Stimulated activated CD4-positive, alpha-beta T cell treated with anti-CD3 and anti-CD28 coated beads, Interleukin-12 subunit alpha, Interleukin-12 subunit beta, amount 100 ng/mL, for 48 hours (primary cell): ENCODE measurements at regions not wholly inside any gene's neighbourhood (a gene's known extent, or its start where the extent isn't known, plus 50 kb on each side); places are given as distances from the start of the nearest gene placed in this dataset.
"Not testable (repeated sequence)": the region's sequence is repeated elsewhere in the genome, so short reads cannot be mapped to it uniquely, and the experiment has no call there.

Experiments
- DNase-seq, 3 donors: peaks; one replicate each; pipeline ENCODE4 v3.0.0-alpha.2; 2020; ENCODE audit warnings: low read depth in 2 of 3, low spot score in 1 of 3

GRCh38 chr7:131688738-131689661 is 132.6 kb upstream of the PODXL start:
- DNase-seq = peak; percentile 33 to 60 (median 39)

- no peak for DNase-seq
These were observed 130.9 kb upstream of the PODXL start for GRCh38 chr7:131687296-131687695.

- no peak for DNase-seq
These were observed 130.4 kb upstream of the PODXL start for GRCh38 chr7:131686833-131687232.

GRCh38 chr7:131683536-131684125 is 127.2 kb upstream of the PODXL start:
- DNase-seq = no peak

- no peak for DNase-seq
These were observed 125.5 kb upstream of the PODXL start for GRCh38 chr7:131681961-131682360.

- not testable (repeated sequence) for DNase-seq
These were observed 122.6 kb upstream of the PODXL start for GRCh38 chr7:131679071-131679470.

- not testable (repeated sequence) for DNase-seq
These were observed 120.4 kb upstream of the PODXL start for GRCh38 chr7:131676850-131677249.

- no peak for DNase-seq
These were observed 117.7 kb upstream of the PODXL start for GRCh38 chr7:131674131-131674530.

GRCh38 chr7:131673576-131673975 is 117.1 kb upstream of the PODXL start:
- no peak for DNase-seq

- DNase-seq = no peak
These were observed 114.0 kb upstream of the PODXL start for GRCh38 chr7:131670406-131670805.

GRCh38 chr7:131667699-131668098 is 111.3 kb upstream of the PODXL start:
- DNase-seq = no peak

GRCh38 chr7:131665021-131665420 is 108.6 kb upstream of the PODXL start:
- no peak for DNase-seq

GRCh38 chr7:131664570-131664969 is 108.1 kb upstream of the PODXL start:
- DNase-seq = no peak

- DNase-seq = not testable (repeated sequence)
These were observed 106.0 kb upstream of the PODXL start for GRCh38 chr7:131662301-131662873.

- DNase-seq = no peak
These were observed 101.5 kb upstream of the PODXL start for GRCh38 chr7:131657881-131658280.

- no peak for DNase-seq
These were observed 100.7 kb upstream of the PODXL start for GRCh38 chr7:131656980-131657723.

- DNase-seq = no peak
These were observed 99.4 kb upstream of the PODXL start for GRCh38 chr7:131655866-131656265.

- DNase-seq = no peak
These were observed 99.0 kb upstream of the PODXL start for GRCh38 chr7:131655447-131655846.

- DNase-seq = peak; percentile 72 to 83 (median 75)
These were observed 98.4 kb upstream of the PODXL start for GRCh38 chr7:131654668-131655326.

- no peak for DNase-seq
These were observed 97.8 kb upstream of the PODXL start for GRCh38 chr7:131654249-131654558.
